Parathyroid adenoma (tissue), 2 donors: ENCODE measurements at regions not wholly inside any gene's neighbourhood (a gene's known extent, or its start where the extent isn't known, plus 50 kb on each side); places are given as distances from the start of the nearest gene placed in this dataset.

Source experiments
- H2AFZ ChIP-seq: fragments of 300-600 bp; sonication (generic); one replicate; pipeline ENCODE4 v1.7.0; 2017; ENCODE audit warnings: antibody characterized with exemption, mild to moderate bottlenecking
- H3K27ac ChIP-seq: fragments of 300-600 bp; sonication (generic); one replicate; pipeline ENCODE4 v1.7.0; 2017
- H3K27me3 ChIP-seq: fragments of 300-600 bp; sonication (generic); one replicate; pipeline ENCODE4 v1.7.0; 2017; ENCODE audit warnings: low read length; ENCODE audit not compliant: control insufficient read depth, insufficient read depth
- H3K36me3 ChIP-seq: fragments of 300-600 bp; sonication (generic); one replicate; pipeline ENCODE4 v1.7.0; 2017; ENCODE audit warnings: low read length; ENCODE audit not compliant: control insufficient read depth, insufficient read depth
- H3K4me1 ChIP-seq: fragments of 300-600 bp; sonication (generic); one replicate; pipeline ENCODE4 v1.7.0; 2017; ENCODE audit warnings: control low read depth
- H3K4me2 ChIP-seq: fragments of 300-600 bp; sonication (generic); one replicate; pipeline ENCODE4 v1.7.0; 2017; ENCODE audit warnings: low read length
- H3K4me3 ChIP-seq: fragments of 300-600 bp; sonication (generic); one replicate; pipeline ENCODE4 v1.7.0; 2017; ENCODE audit warnings: low read depth, low read length
- H3K79me2 ChIP-seq: fragments of 300-600 bp; sonication (generic); one replicate; pipeline ENCODE4 v1.7.0; 2017; ENCODE audit warnings: control low read depth
- H3K9ac ChIP-seq: fragments of 300-600 bp; sonication (generic); one replicate; pipeline ENCODE4 v1.7.0; 2017; ENCODE audit warnings: mild to moderate bottlenecking
- H3K9me3 ChIP-seq: fragments of 300-600 bp; sonication (generic); one replicate; pipeline ENCODE4 v1.7.0; 2017; ENCODE audit warnings: low read length; ENCODE audit not compliant: control insufficient read depth
- TF ChIP-seq, protein P1 (sequence below): fragments of 300-600 bp; sonication (generic); IDR thresholded peaks from one replicate; pipeline ENCODE4 v1.7.0; 2017; ENCODE audit warnings: antibody characterized with exemption, mild to moderate bottlenecking
- donor health status: primary hyperparathyroidism.

DNA sequence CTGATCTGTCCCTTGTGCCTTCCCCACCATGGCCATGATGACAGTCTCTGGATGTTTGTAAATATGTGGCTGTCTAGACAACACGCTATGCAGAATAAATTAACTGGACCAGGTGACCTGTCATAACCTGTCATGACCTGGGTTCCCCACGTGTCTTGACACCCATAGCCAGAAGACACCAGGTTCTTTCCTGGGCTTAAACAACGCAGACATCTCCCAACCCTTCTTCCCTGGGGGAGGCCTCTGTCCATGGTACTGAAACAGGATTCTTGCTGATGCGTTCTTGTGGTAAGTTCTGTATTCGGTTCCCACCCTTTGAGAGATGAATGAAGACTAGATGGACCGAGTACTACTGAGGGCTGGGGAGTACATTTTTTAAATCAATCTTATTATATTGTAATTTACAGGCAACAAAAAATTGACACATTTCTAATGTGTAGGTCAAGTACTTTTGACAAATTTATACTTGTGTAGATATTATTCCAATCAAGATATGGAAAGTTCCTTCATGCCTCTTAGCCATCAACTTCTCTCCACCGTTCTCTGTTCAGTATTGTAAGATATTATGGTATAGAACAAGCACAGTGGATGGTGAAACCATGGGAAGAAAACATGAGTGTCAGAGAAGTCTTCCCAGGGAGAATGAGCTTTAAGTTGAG is 738.8 kb downstream of the PTPRU start:
- Histone ChIP-seq H3K9ac (no peak overlapping the region), H3K36me3 (no peaks in the 10 kb centered on the region), H3K27me3 (no peaks in the 10 kb centered on the region), H3K27ac (no peak overlapping the region), H3K4me1 (no peaks in the 10 kb centered on the region), H3K4me3 (no peak overlapping the region), H3K9me3 (peaks cover 2% of the 10 kb centered on the region), H2AFZ (no peak overlapping the region), H3K4me2 (no peak overlapping the region), H3K79me2 (no peaks in the 10 kb centered on the region)
- TF ChIP-seq, protein P1, sequence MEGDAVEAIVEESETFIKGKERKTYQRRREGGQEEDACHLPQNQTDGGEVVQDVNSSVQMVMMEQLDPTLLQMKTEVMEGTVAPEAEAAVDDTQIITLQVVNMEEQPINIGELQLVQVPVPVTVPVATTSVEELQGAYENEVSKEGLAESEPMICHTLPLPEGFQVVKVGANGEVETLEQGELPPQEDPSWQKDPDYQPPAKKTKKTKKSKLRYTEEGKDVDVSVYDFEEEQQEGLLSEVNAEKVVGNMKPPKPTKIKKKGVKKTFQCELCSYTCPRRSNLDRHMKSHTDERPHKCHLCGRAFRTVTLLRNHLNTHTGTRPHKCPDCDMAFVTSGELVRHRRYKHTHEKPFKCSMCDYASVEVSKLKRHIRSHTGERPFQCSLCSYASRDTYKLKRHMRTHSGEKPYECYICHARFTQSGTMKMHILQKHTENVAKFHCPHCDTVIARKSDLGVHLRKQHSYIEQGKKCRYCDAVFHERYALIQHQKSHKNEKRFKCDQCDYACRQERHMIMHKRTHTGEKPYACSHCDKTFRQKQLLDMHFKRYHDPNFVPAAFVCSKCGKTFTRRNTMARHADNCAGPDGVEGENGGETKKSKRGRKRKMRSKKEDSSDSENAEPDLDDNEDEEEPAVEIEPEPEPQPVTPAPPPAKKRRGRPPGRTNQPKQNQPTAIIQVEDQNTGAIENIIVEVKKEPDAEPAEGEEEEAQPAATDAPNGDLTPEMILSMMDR = no peak

DNA sequence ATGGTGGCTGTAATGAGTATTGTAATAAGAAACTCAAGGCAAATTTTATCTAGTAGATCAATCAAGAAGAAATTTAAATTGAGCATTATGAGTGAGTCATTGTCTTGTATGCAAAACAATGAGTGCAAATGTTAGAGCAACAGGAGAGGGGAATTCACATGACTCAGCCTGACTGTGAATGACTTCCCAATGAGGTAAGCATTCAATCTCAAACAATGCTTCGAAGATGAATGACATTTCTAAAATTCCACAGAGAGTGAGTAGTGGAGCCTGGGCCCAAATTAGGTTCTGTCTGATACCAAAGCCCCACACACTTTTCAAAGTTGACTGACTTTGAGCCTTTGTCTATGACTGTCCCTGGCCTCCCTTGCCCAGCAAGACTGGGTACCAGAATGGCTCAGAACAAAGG is 738.0 kb downstream of the PTPRU start:
- Histone ChIP-seq H3K27ac (no peak overlapping the region), H3K79me2 (no peaks in the 10 kb centered on the region), H3K4me3 (no peak overlapping the region), H3K36me3 (no peaks in the 10 kb centered on the region), H3K4me1 (no peaks in the 10 kb centered on the region), H3K9me3 (peaks cover 2% of the 10 kb centered on the region), H3K27me3 (no peaks in the 10 kb centered on the region), H3K4me2 (no peak overlapping the region), H2AFZ (no peak overlapping the region), H3K9ac (no peak overlapping the region)
- TF ChIP-seq, protein P1 = no peak

DNA sequence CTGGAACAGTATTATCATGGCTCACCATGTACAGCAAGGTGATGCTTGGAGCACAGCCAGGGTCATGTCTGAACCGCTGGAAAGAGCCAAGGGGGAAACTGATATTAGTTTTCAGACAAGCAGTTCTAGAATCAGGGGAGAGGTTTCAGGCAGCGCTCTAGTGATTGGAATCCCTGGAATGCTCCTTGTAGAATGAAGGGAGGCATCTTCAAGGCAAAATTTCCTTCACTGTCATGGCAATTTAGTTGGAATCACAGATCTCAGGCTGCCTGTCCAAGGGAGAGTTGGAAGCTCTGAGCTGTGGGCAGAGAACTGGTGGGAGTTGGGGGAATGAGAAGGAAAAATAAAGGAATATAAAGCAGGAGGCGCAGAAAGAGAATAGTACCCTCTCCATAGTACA is 737.1 kb downstream of the PTPRU start:
- Histone ChIP-seq H3K27me3 (no peaks in the 10 kb centered on the region), H2AFZ (no peak overlapping the region), H3K9ac (no peak overlapping the region), H3K4me3 (no peak overlapping the region), H3K4me2 (no peak overlapping the region), H3K4me1 (no peaks in the 10 kb centered on the region), H3K79me2 (no peaks in the 10 kb centered on the region), H3K27ac (no peak overlapping the region), H3K9me3 (peaks cover 2% of the 10 kb centered on the region), H3K36me3 (no peaks in the 10 kb centered on the region)
- TF ChIP-seq, protein P1 = no peak

DNA sequence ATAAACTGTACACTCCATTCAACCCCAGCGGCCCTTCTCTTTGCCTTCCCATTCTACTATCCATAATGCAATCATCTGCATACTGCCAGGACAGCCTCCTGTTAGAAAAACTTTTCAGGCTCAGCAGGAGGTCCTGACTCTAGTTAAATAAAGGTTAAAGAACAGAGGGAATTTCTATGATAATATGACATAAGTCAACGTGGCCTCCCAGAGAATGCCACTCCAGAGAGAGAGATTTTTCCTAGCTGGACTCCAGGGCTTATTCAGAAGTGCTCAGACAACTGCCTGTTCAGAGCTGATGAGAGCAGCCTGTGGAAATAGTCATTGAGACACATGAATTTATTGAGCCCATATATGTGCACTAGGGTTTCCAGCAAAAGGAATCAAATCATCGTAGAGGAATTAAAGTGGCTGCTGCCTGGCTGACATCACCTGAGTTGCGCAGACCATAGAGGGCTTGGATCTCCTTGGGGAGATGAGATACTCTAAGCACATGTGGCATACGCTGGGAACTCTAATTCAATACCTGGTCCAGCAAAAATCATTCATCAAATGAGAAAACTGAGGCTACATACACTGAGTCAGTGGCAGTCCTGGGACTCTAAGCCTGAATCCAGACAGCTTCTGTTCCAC is 736.2 kb downstream of the PTPRU start:
- H3K4me3 ChIP-seq = no peak overlapping the region

More for the DNA sequence above, 736.2 kb downstream of the PTPRU start:
- H3K79me2 ChIP-seq = no peaks in the 10 kb centered on the region
- TF ChIP-seq, protein P1 = no peak
- peaks cover 2% of the 10 kb centered on the region for H3K9me3 ChIP-seq
- no peaks in the 10 kb centered on the region for H3K4me1 ChIP-seq
- no peaks in the 10 kb centered on the region for H3K27me3 ChIP-seq
- no peak overlapping the region for H3K4me2 ChIP-seq
- no peak overlapping the region for H3K27ac ChIP-seq
- no peak overlapping the region for H2AFZ ChIP-seq
- no peaks in the 10 kb centered on the region for H3K36me3 ChIP-seq
- no peak overlapping the region for H3K9ac ChIP-seq
